ENCODE measurements at regions not wholly inside any gene's neighbourhood (a gene's known extent, or its start where the extent isn't known, plus 50 kb on each side); places are given as distances from the start of the nearest gene placed in this dataset.

GRCh38 chr19:56953470-56953869 is 112.9 kb upstream of the PEG3 start:
- no peaks in the 10 kb centered on the region for H3K79me2 ChIP-seq (ENCODE audit: low read length)
- no peak overlapping the region for H3K4me3 ChIP-seq (ENCODE audit: low read length)
- H3K27me3 ChIP-seq (replicated peaks; ENCODE audit: insufficient read depth, low read length), result no peaks in the 10 kb centered on the region
- H3K27ac ChIP-seq (ENCODE audit: low read length), result no peak overlapping the region
- no peaks in the 10 kb centered on the region for H3K36me3 ChIP-seq (replicated peaks; ENCODE audit: insufficient read depth, low read length)
- H3K4me1 ChIP-seq (ENCODE audit: low read length), result no peaks in the 10 kb centered on the region
- H3K9ac ChIP-seq (ENCODE audit: low read length), result no peak overlapping the region
- H4K20me1 ChIP-seq (ENCODE audit: insufficient read depth, low read length), result no peaks in the 10 kb centered on the region
- no peak overlapping the region for H2AFZ ChIP-seq (ENCODE audit: low read length)
- no peak overlapping the region for H3K4me2 ChIP-seq (ENCODE audit: low read depth, low read length)
- no peak for DNase-seq
- TF ChIP-seq EZH2 (optimal IDR thresholded peaks at IDR 0.05; ENCODE audit: low read depth, low read length) (no peak), EZH2phosphoT487 (IDR thresholded peaks at IDR 0.05; ENCODE audit: low read length) (no peak)
- TF ChIP-seq, protein P1, sequence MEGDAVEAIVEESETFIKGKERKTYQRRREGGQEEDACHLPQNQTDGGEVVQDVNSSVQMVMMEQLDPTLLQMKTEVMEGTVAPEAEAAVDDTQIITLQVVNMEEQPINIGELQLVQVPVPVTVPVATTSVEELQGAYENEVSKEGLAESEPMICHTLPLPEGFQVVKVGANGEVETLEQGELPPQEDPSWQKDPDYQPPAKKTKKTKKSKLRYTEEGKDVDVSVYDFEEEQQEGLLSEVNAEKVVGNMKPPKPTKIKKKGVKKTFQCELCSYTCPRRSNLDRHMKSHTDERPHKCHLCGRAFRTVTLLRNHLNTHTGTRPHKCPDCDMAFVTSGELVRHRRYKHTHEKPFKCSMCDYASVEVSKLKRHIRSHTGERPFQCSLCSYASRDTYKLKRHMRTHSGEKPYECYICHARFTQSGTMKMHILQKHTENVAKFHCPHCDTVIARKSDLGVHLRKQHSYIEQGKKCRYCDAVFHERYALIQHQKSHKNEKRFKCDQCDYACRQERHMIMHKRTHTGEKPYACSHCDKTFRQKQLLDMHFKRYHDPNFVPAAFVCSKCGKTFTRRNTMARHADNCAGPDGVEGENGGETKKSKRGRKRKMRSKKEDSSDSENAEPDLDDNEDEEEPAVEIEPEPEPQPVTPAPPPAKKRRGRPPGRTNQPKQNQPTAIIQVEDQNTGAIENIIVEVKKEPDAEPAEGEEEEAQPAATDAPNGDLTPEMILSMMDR (IDR thresholded peaks at IDR 0.05; ENCODE audit: low read length), result no peak
- H3K9me3 ChIP-seq (replicated peaks; ENCODE audit: insufficient read depth, low read length), result no peaks in the 10 kb centered on the region
- H3F3A ChIP-seq (ENCODE audit: insufficient read depth, low read length), result no peaks in the 10 kb centered on the region
- no peaks in the 10 kb centered on the region for H3K9me2 ChIP-seq (replicated peaks; ENCODE audit: insufficient read depth, low read length)

DNA sequence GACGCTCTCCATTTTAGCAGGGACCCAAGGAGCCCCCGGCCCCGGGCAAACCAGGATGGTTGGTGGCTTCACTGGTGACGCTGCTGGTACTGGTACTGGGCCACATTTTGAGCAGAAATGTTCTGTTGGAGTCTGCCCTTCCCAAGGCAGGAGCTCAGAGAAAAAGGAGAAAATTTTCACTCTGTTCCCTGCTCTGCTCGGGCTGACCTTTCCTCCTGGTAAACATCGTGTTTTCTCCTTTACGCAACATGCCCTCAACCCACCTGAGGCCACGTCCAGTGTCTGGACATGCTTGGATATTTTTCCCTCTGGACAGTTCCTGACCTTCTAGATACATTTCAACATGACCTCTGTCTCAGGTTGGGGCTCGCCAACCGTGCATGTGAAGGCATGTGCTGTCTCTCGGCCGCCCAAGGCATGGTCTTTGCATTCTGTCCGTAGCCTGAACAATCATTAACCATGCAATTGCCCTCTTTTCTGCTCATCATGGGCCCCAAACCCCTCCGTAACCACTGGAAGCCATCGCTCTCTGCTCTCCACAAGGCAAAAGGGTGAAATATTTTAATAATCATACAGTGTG is 115.2 kb upstream of the PEG3 start:
- no peaks in the 10 kb centered on the region for H3K4me1 ChIP-seq (ENCODE audit: low read length)
- H3K4me3 ChIP-seq (ENCODE audit: low read length), result no peak overlapping the region
- H3K27ac ChIP-seq (ENCODE audit: low read length), result no peak overlapping the region
- H3K4me2 ChIP-seq (ENCODE audit: low read depth, low read length), result no peak overlapping the region
- DNase-seq, result no peak
- no peaks in the 10 kb centered on the region for H3K79me2 ChIP-seq (ENCODE audit: low read length)
- H4K20me1 ChIP-seq (ENCODE audit: insufficient read depth, low read length), result no peaks in the 10 kb centered on the region
- no peak for TF ChIP-seq EZH2 (optimal IDR thresholded peaks at IDR 0.05; ENCODE audit: low read depth, low read length)
- TF ChIP-seq, protein P1 (IDR thresholded peaks at IDR 0.05; ENCODE audit: low read length), result no peak
- no peak for TF ChIP-seq EZH2phosphoT487 (IDR thresholded peaks at IDR 0.05; ENCODE audit: low read length)
- H2AFZ ChIP-seq (ENCODE audit: low read length), result no peak overlapping the region
- no peaks in the 10 kb centered on the region for H3K27me3 ChIP-seq (replicated peaks; ENCODE audit: insufficient read depth, low read length)
- H3K36me3 ChIP-seq (replicated peaks; ENCODE audit: insufficient read depth, low read length), result no peaks in the 10 kb centered on the region
- no peak overlapping the region for H3K9ac ChIP-seq (ENCODE audit: low read length)
- H3K9me3 ChIP-seq (replicated peaks; ENCODE audit: insufficient read depth, low read length), result no peaks in the 10 kb centered on the region
- H3K9me2 ChIP-seq (replicated peaks; ENCODE audit: insufficient read depth, low read length), result no peaks in the 10 kb centered on the region
- H3F3A ChIP-seq (ENCODE audit: insufficient read depth, low read length), result no peaks in the 10 kb centered on the region

GRCh38 chr19:56956503-56957226 is 116.1 kb upstream of the PEG3 start:
- Histone ChIP-seq H2AFZ (ENCODE audit: low read length) (no peak overlapping the region), H3K36me3 (replicated peaks; ENCODE audit: insufficient read depth, low read length) (no peaks in the 10 kb centered on the region), H3K4me3 (ENCODE audit: low read length) (no peak overlapping the region), H3K9me3 (replicated peaks; ENCODE audit: insufficient read depth, low read length) (no peaks in the 10 kb centered on the region), H3K9me2 (replicated peaks; ENCODE audit: insufficient read depth, low read length) (no peaks in the 10 kb centered on the region), H3K4me1 (ENCODE audit: low read length) (no peaks in the 10 kb centered on the region), H4K20me1 (ENCODE audit: insufficient read depth, low read length) (no peaks in the 10 kb centered on the region), H3F3A (ENCODE audit: insufficient read depth, low read length) (no peaks in the 10 kb centered on the region), H3K4me2 (ENCODE audit: low read depth, low read length) (no peak overlapping the region), H3K9ac (ENCODE audit: low read length) (no peak overlapping the region), H3K79me2 (ENCODE audit: low read length) (no peaks in the 10 kb centered on the region), H3K27me3 (replicated peaks; ENCODE audit: insufficient read depth, low read length) (no peaks in the 10 kb centered on the region), H3K27ac (ENCODE audit: low read length) (no peak overlapping the region)
- TF ChIP-seq EZH2 (optimal IDR thresholded peaks at IDR 0.05; ENCODE audit: low read depth, low read length), result no peak
- TF ChIP-seq, protein P1 (IDR thresholded peaks at IDR 0.05; ENCODE audit: low read length), result no peak
- TF ChIP-seq EZH2phosphoT487 (IDR thresholded peaks at IDR 0.05; ENCODE audit: low read length), result no peak
- no peak for DNase-seq
